Daoy (cell line): ENCODE measurements at regions not wholly inside any gene's neighbourhood (a gene's known extent, or its start where the extent isn't known, plus 50 kb on each side); places are given as distances from the start of the nearest gene placed in this dataset.
A peak's percentile ranks its signal among the peaks of the same experiment; 100 is the strongest.
"Not testable (repeated sequence)": the region's sequence is repeated elsewhere in the genome, so short reads cannot be mapped to it uniquely, and the experiment has no call there.

ENCODE experiments used
- DNase-seq: peaks from one replicate; pipeline ENCODE4 v3.0.0-alpha.2; 2015; ENCODE audit warnings: low read depth

DNA sequence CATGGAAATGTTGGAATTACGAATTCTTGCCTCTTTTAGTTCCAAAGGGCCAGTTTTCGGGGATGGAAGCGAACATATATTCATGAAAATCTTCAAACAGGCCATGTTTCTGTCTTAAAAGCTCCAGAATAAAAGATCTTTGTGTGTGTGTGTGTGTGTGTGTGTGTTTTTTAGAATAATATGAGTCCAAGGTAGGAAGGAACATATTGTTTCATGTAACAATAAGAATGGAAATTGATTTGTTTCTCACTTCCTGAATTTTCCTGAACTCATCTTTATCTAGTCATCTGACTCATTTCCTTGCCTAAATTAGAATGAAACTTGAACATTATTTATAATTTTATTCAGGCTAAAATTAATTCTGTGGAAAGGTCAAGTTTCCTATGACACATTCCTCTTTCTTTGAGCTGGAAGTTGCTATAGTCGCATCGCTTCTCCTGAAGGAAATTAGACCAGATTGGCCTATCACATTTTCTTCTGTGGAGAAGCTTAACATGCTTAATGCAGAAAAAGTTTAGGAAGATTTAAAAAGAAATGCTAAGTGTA lies 805.1 kb upstream of the ADAMTS5 start:
- DNase-seq: no peak

GRCh38 chr21:27769763-27770162 lies 802.9 kb upstream of the ADAMTS5 start:
- no peak for DNase-seq

- not testable (repeated sequence) for DNase-seq
These were observed 801.3 kb upstream of the ADAMTS5 start for GRCh38 chr21:27768046-27768637.

GRCh38 chr21:27764056-27764455 lies 797.2 kb upstream of the ADAMTS5 start:
- no peak for DNase-seq

DNA sequence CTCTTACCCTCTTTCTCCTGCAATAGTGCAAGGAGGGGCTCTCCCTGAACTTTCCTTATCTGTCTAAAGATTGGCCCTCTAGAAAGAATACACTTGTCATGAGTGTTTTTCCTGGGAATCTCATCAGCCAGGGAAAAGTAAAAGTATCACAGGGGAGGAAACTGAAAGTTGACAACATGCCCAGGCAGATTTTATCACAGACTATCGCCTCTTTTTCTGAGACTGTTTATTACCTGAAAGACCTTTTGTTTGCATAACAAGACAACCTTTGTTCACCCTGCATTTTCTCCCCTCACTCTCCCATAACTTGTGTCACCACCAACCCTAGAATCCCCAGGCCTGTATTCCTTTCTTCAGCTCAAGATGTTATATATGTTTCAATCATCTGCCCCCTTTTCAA lies 794.7 kb upstream of the ADAMTS5 start:
- no peak for DNase-seq

DNA sequence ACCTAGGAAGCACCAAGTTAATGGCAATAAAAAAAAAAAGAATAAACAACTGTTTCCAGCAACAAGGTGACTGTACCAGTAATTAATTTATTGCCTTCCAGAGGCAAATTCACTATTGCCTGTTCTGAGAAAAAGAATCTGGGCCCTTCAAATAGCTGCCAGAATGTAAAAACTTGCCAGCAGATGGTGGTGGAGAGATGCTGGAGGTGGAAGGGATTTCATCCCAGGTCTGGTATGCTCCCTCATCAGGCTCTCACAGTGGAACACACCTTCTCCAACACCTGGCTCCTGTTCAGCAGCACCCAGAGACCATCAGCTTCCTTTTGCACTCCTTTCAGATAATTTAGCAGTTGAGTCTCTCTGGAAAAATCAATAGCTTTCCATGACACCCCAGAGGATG lies 792.9 kb upstream of the ADAMTS5 start:
- no peak for DNase-seq

DNA sequence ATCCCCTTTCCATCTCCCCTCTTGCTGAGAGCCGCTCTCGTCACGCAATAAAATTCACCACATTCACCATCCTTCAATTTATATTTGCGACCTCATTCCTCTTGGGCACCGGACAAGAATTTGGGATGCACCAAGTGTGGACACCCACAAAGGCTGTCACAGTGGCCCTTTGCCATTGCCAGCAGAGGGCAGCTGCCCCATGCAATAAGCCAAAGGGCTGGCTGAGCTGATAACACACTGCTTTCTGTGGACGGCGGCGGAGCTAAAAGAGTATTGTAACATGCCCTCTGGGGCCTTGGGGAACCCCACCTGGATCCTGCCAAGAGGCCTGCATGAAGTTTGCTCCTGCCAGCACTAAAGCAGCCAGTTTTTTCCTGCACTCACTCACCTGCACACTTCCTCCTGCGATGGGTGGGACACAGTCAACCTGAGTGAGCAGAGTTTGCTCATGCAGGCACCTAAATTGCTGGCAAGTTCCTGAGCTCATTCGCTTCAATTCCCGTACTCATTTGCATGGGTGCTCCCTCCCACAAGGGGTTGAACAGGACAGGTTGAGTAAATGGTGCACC lies 792.3 kb upstream of the ADAMTS5 start:
- peak; percentile 7 for DNase-seq

GRCh38 chr21:27756191-27756590 lies 789.3 kb upstream of the ADAMTS5 start:
- DNase-seq: no peak

DNA sequence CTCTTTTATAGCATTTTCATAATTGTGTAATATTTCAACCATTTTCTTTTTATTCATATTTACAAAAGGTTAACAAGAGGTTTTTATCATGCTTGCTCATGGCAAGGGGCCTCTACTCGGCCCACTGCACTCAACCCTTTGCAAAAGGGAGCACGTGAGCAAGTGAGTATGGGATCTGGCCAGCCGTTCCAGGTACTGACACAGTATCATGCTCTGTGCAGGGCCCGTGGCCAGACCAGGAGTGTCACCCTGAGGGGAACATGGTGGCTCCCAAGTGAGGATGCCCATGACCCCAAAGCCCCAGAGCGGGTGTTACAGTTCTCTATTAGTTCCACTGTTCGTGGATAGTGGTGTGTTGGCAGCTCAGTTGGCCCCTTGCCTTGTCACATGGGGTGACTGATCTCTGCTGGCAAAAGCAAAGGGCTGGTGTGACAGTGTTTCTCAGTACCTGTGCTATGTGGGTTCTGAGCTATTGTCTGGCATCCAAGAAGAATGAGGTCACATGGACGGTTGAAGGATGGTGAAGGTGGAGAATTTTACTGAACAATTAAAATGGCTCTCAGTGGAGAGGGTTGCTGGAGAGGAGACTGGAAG lies 777.2 kb upstream of the ADAMTS5 start:
- no peak for DNase-seq

DNA sequence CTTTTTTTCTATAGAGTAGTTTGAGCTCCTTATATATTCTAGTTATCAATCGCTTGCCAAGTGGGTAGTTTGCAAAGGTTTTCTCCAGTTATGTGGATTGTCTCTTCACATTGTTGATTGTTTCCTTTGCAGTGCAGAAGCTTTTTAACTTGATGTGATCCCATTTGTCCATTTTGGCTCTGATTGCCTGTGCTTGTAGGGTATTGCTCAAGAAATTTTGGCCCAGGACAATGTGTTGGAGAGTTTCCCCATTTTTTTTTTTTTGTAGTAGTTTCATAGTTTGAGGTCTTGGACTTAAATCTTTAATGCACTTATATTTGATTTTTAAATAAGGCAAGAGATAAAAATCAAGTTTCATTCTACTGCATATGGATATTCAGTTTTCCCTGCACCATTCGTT lies 774.8 kb upstream of the ADAMTS5 start:
- DNase-seq: no peak

DNA sequence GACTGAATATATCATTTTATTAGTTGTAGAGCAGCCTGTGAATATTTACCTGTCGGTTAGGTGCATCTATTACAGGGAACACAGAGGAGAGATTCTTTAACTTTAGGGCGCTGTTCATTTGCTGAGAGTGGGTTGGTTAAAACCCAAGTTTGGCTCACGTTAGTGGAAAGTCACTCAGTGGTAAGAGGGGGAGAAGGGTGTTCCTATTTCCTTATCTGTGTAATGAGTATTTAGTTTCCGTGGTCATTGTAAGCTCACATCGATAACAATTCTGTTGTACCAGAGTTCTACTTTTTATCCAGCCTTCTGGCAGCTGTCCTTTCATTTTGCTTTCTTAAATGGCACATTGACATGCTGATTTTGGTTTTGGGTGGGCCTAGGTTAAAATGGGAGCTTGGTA lies 773.2 kb upstream of the ADAMTS5 start:
- no peak for DNase-seq

- DNase-seq: no peak
These were observed 772.3 kb upstream of the ADAMTS5 start for GRCh38 chr21:27739187-27739586.

DNA sequence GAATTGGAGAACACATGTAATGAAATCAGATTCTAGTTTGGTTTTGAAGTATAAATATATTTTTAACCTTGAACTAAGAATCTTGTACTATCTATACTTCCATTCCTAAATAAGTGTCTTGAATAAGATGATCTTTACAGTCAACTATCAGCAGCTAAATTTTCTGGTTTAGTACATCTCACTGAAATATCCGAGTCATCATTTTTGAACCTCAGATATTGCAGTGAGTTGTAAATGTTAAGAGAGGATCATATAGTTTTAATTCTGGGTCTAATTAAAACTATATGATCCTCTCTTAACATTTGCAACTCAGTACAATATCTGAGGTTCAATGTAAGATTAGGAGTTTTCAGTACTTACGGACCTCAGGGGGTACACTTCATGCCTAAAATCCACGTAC lies 768.8 kb upstream of the ADAMTS5 start:
- DNase-seq: no peak

GRCh38 chr21:27734146-27734545 lies 767.3 kb upstream of the ADAMTS5 start:
- peak; percentile 12 for DNase-seq

GRCh38 chr21:27725916-27726315 lies 759.0 kb upstream of the ADAMTS5 start:
- no peak for DNase-seq

GRCh38 chr21:27722095-27722494 lies 755.2 kb upstream of the ADAMTS5 start:
- DNase-seq: no peak

GRCh38 chr21:27721675-27722074 lies 754.8 kb upstream of the ADAMTS5 start:
- DNase-seq: no peak

- DNase-seq: no peak
These were observed 752.3 kb upstream of the ADAMTS5 start for GRCh38 chr21:27719226-27719625.

DNA sequence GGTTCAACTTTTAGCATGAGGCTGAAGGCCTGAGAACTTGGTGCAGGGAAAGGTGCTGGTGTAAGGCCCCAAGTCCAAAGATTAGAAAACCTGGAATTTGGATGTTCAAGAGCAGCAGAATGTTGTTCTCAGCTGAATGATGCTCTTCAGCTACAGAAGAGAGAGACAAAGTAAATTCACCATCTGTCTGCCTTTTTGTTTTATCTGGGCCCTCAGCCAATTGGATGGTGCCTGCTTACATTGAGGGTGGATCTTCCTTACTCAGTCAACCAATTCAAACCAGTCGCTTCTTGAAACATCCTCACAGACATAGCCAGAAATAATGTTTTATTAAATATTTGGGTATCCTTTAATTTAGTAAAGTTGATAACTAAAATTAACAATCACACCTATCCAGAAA lies 748.2 kb upstream of the ADAMTS5 start:
- DNase-seq: no peak

- no peak for DNase-seq
These were observed 746.5 kb upstream of the ADAMTS5 start for GRCh38 chr21:27713154-27714109.

GRCh38 chr21:27704567-27705166 lies 737.8 kb upstream of the ADAMTS5 start:
- no peak for DNase-seq

DNA sequence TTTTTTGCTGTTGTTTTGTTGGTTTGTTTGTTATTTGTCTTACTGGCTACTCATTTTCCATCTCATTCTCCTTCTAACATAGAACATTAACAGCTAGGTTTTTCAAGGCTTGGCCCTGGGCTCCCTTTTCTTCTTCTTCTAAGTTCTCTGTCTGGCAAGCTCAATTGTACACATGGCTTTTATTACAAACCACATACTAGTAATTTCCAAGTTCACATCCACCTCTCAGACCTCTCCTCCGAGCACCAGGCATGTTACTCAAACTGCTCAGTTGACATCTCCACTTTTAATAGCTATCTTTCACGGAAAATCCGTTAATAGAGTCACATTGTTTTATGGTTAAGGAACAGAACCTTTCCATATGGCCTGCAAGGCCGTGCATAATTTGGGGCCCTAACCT lies 736.9 kb upstream of the ADAMTS5 start:
- no peak for DNase-seq
